BLaER1 treated with 17β-estradiol and CSF1 and Interleukin-3, amounts not matched to agents 10 nM and 100 nM (cell line): ENCODE measurements at regions not wholly inside any gene's neighbourhood (a gene's known extent, or its start where the extent isn't known, plus 50 kb on each side); places are given as distances from the start of the nearest gene placed in this dataset.
A peak's percentile ranks its signal among the peaks of the same experiment; 100 is the strongest.
"Not testable (repeated sequence)": the region's sequence is repeated elsewhere in the genome, so short reads cannot be mapped to it uniquely, and the experiment has no call there.

Experiments used
- H3K27ac ChIP-seq, 11 experiments: shearing (Covaris generic); formaldehyde crosslinking; 2 replicates each; pipeline ENCODE4 v1.8.1; 2022
- H3K27me3 ChIP-seq, 11 experiments: shearing (Covaris generic); formaldehyde crosslinking; 2 replicates each; pipeline ENCODE4 v1.8.1; 2022
- H3K36me3 ChIP-seq, 11 experiments: shearing (Covaris generic); formaldehyde crosslinking; 2 replicates each; pipeline ENCODE4 v1.8.1; 2022
- H3K4me1 ChIP-seq, 10 experiments: shearing (Covaris generic); formaldehyde crosslinking; 2 replicates each; pipeline ENCODE4 v1.8.1; 2022
- H3K4me2 ChIP-seq, 11 experiments: shearing (Covaris generic); formaldehyde crosslinking; 2 replicates each; pipeline ENCODE4 v1.8.1; 2022
- H3K4me3 ChIP-seq, 10 experiments: shearing (Covaris generic); formaldehyde crosslinking; 2 replicates each; pipeline ENCODE4 v1.8.1; 2022
- H3K9ac ChIP-seq, 11 experiments: shearing (Covaris generic); formaldehyde crosslinking; 2 replicates each; pipeline ENCODE4 v1.8.1; 2022
- H3K9me3 ChIP-seq, 11 experiments: shearing (Covaris generic); formaldehyde crosslinking; replicated peaks in 1 of 11; 2 replicates each; pipeline ENCODE4 v1.8.1; 2022
- H4K20me1 ChIP-seq, 11 experiments: shearing (Covaris generic); formaldehyde crosslinking; 2 replicates each; pipeline ENCODE4 v1.8.1; 2022
- Cebpa-rat ChIP-seq, 11 experiments: shearing (Covaris generic); IDR thresholded peaks; 2 replicates each; pipeline ENCODE4 v1.8.1; 2022

DNA sequence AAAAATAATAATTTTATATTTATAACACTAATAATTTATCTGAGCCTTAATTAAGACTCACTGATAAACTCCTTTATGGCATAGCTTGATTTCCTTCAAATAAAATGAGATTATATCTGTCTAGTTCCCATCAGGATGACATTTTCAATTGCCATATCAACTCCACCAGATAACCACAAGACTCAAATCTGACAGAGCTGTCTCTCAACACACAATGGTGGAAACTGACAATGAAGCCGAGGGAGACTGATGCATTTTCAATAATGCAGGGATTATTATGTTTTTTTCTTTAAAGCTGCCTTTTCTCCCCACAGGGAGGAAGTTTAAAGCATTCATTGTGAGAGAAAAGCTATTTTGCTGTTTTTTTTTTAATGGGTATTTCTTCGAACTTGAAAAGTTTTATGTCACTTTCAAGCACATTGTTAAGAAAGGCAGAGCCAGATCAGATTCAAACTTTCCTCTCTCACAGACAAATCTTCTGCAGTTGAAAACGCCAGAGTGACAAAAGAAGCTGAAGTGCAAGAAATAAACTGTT is 1326.9 kb upstream of the MIR17HG start:
- no peak overlapping the region for H3K4me3 ChIP-seq

DNA sequence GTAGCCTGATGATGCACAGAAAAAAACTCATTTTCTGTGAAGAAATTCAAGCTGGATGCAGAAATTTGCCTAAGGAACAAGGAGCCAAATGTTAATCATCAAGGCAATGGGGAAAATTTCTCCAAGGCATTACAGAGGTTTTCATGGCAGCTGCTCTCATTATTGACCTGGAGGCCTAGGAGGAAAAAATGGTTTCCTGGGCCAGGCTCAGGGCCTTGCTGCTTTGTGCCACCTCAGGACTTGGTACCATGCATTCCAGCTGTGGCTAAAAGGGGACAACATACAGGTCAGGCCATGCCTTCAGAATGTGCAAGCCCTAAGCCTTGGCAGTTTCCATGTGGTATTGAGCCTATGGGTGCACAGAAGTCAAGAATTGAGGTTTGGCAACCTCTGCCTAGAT is 1320.1 kb upstream of the MIR17HG start:
- no peak for TF ChIP-seq Cebpa-rat (IDR thresholded peaks at IDR 0.05)

More for the DNA sequence above, 1326.9 kb upstream of the MIR17HG start:
- Histone ChIP-seq H3K9ac (no peak overlapping the region), H4K20me1 (no peaks in the 10 kb centered on the region), H3K4me2 (no peak overlapping the region), H3K27ac (no peak overlapping the region), H3K36me3 (no peaks in the 10 kb centered on the region), H3K4me1 (no peaks in the 10 kb centered on the region), H3K9me3 (peaks cover 0 to under 1% (median 0%) of the 10 kb centered on the region in 11 experiments; a peak in 1 of 22 replicates), H3K27me3 (no peaks in the 10 kb centered on the region)
- TF ChIP-seq Cebpa-rat (IDR thresholded peaks at IDR 0.05): no peak

GRCh38 chr13:90032313-90032712 is 1315.2 kb upstream of the MIR17HG start:
- Histone ChIP-seq H3K9ac (no peak overlapping the region), H4K20me1 (no peaks in the 10 kb centered on the region), H3K4me1 (no peaks in the 10 kb centered on the region), H3K27me3 (no peaks in the 10 kb centered on the region), H3K27ac (no peak overlapping the region), H3K4me2 (no peak overlapping the region), H3K36me3 (no peaks in the 10 kb centered on the region), H3K4me3 (no peak overlapping the region), H3K9me3 (peaks cover 16 to 29% (median 22%) of the 10 kb centered on the region in 11 experiments)
- no peak for TF ChIP-seq Cebpa-rat (IDR thresholded peaks at IDR 0.05)

More for the DNA sequence above, 1320.1 kb upstream of the MIR17HG start:
- Histone ChIP-seq H3K27ac (no peak overlapping the region), H3K4me2 (no peak overlapping the region), H3K36me3 (no peaks in the 10 kb centered on the region), H3K4me3 (no peak overlapping the region), H3K9me3 (peaks cover 26 to 43% (median 34%) of the 10 kb centered on the region in 11 experiments), H4K20me1 (no peaks in the 10 kb centered on the region), H3K9ac (no peak overlapping the region), H3K27me3 (no peaks in the 10 kb centered on the region), H3K4me1 (no peaks in the 10 kb centered on the region)

DNA sequence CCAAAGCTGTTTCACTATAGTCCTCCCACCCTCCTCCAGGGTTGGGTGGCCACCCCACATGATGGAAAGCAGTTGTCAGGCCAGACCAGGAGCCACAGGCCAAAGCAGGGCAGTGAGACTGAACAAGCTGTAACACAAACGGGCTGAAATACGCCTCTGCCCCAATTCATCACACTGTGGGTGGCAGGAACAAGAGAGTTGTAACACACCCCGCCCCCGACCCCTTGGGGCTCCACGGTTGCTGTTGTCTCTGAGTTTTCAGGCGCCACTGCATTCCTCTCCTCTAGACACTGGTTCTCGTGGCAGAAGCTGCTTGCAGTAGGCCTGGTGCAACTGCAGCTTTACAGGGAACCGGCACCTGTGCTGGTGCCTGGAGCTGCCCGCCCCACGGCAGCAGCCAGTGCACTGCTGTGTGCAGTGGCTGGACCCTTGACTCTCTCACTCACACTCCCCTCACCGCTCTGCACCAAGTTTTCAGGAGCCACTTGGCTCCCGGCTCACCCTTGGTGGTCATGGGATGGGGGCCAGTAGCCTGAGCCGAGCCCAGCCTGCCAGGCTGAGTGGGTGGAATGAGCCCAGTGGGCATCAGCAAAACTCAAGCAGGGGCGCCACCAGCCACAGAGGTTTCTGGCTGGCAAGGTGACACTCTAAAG is 1314.5 kb upstream of the MIR17HG start:
- Histone ChIP-seq H3K4me2 (no peak overlapping the region), H3K4me1 (no peaks in the 10 kb centered on the region), H3K9me3 (peaks cover 9 to 22% (median 16%) of the 10 kb centered on the region in 11 experiments), H3K27me3 (no peaks in the 10 kb centered on the region), H3K9ac (no peak overlapping the region), H3K4me3 (no peak overlapping the region), H3K36me3 (no peaks in the 10 kb centered on the region), H4K20me1 (no peaks in the 10 kb centered on the region), H3K27ac (no peak overlapping the region)
- no peak for TF ChIP-seq Cebpa-rat (IDR thresholded peaks at IDR 0.05)

GRCh38 chr13:90039516-90039915 is 1308.0 kb upstream of the MIR17HG start:
- no peak overlapping the region for H3K4me3 ChIP-seq
- H3K9ac ChIP-seq: no peak overlapping the region
- no peak overlapping the region for H3K4me2 ChIP-seq
- no peak overlapping the region for H3K27ac ChIP-seq
- no peaks in the 10 kb centered on the region for H3K36me3 ChIP-seq
- no peaks in the 10 kb centered on the region for H3K4me1 ChIP-seq
- no peaks in the 10 kb centered on the region for H3K27me3 ChIP-seq
- peaks cover 0 to 10% (median 5%) of the 10 kb centered on the region in 11 experiments; a peak in 4 of 22 replicates for H3K9me3 ChIP-seq
- no peak for TF ChIP-seq Cebpa-rat (IDR thresholded peaks at IDR 0.05)
- no peaks in the 10 kb centered on the region for H4K20me1 ChIP-seq

- H4K20me1 ChIP-seq: no peaks in the 10 kb centered on the region
- no peak for TF ChIP-seq Cebpa-rat (IDR thresholded peaks at IDR 0.05)
These were observed 1299.9 kb upstream of the MIR17HG start for GRCh38 chr13:90047600-90047999.

GRCh38 chr13:90049989-90050671 is 1297.4 kb upstream of the MIR17HG start:
- peaks cover 23 to 29% (median 26%) of the 10 kb centered on the region in 11 experiments for H3K9me3 ChIP-seq
- no peak overlapping the region for H3K27ac ChIP-seq
- H3K36me3 ChIP-seq: peaks cover 0 to 5% (median 0%) of the 10 kb centered on the region in 11 experiments; a peak in 1 of 22 replicates
- no peaks in the 10 kb centered on the region for H4K20me1 ChIP-seq
- no peak overlapping the region for H3K4me3 ChIP-seq
- H3K9ac ChIP-seq: no peak overlapping the region
- H3K4me2 ChIP-seq: no peak overlapping the region
- H3K4me1 ChIP-seq: no peaks in the 10 kb centered on the region
- TF ChIP-seq Cebpa-rat (IDR thresholded peaks at IDR 0.05): no peak
- no peaks in the 10 kb centered on the region for H3K27me3 ChIP-seq

More at GRCh38 chr13:90047600-90047999, 1299.9 kb upstream of the MIR17HG start:
- no peak overlapping the region for H3K9ac ChIP-seq
- no peak overlapping the region for H3K27ac ChIP-seq
- H3K36me3 ChIP-seq: peaks cover 0 to 5% (median 0%) of the 10 kb centered on the region in 11 experiments; a peak in 1 of 22 replicates
- H3K27me3 ChIP-seq: no peaks in the 10 kb centered on the region
- H3K4me3 ChIP-seq: 0 out of 20 replicates have a peak overlapping the region, but pooled peaks of 1 of the 10 experiments have one; percentile 21
- no peak overlapping the region for H3K4me2 ChIP-seq
- no peaks in the 10 kb centered on the region for H3K4me1 ChIP-seq
- peaks cover 23 to 29% (median 26%) of the 10 kb centered on the region in 11 experiments for H3K9me3 ChIP-seq

DNA sequence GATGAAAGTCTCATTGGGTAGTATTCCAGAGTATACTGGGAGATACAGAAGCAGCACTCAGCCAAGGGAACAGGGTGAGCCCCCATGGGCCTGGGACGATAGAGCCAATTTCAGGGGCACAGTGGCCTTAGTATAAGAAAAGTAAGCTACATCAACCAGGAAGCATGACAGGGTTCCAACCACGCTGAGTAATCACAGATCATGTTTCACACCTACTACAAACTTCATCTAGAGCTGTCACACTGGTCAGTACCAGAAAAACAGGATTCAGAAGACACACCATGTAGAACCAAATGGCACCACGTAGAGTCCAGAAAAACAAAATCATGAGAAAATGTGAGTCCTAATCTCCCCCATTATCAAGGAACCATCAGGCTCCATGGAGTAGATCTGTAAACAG is 1292.4 kb upstream of the MIR17HG start:
- no peaks in the 10 kb centered on the region for H3K9me3 ChIP-seq
- TF ChIP-seq Cebpa-rat (IDR thresholded peaks at IDR 0.05): no peak
- H4K20me1 ChIP-seq: no peaks in the 10 kb centered on the region
- H3K4me1 ChIP-seq: no peaks in the 10 kb centered on the region
- no peak overlapping the region for H3K27ac ChIP-seq
- no peak overlapping the region for H3K4me2 ChIP-seq
- no peak overlapping the region for H3K4me3 ChIP-seq
- no peaks in the 10 kb centered on the region for H3K36me3 ChIP-seq
- no peaks in the 10 kb centered on the region for H3K27me3 ChIP-seq
- H3K9ac ChIP-seq: no peak overlapping the region

DNA sequence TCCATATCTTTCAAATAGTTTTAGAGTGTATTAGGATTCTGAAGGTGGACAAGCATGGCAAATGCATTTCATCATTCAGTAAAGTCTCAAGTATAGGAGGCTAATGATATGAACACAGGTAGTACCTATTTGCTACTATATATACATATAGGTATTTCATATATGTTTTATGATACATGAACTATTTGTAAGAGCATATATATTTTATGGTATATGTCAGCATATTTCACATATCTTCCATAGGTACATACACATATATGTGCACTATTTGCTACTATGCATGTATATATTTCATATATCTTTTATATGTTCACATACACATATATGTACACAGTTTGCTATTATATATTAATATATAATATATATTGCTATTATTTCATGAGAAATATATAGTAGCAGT is 1291.7 kb upstream of the MIR17HG start:
- Histone ChIP-seq H3K27ac (no peak overlapping the region), H3K27me3 (no peaks in the 10 kb centered on the region), H3K4me1 (no peaks in the 10 kb centered on the region), H3K4me3 (no peak overlapping the region), H3K36me3 (no peaks in the 10 kb centered on the region), H4K20me1 (no peaks in the 10 kb centered on the region), H3K9ac (no peak overlapping the region), H3K4me2 (no peak overlapping the region), H3K9me3 (no peaks in the 10 kb centered on the region)
- TF ChIP-seq Cebpa-rat (IDR thresholded peaks at IDR 0.05): no peak

GRCh38 chr13:90064226-90064625 is 1283.3 kb upstream of the MIR17HG start:
- H3K4me2 ChIP-seq, H3K36me3 ChIP-seq, H4K20me1 ChIP-seq, H3K9ac ChIP-seq, H3K4me3 ChIP-seq, H3K9me3 ChIP-seq, H3K27me3 ChIP-seq, H3K27ac ChIP-seq: not testable (repeated sequence)
- H3K4me1 ChIP-seq: peaks cover 0 to 12% (median 6%) of the 10 kb centered on the region in 10 experiments; a peak in 12 of 20 replicates
